Stomach (tissue), 4 donors: ENCODE measurements at regions not wholly inside any gene's neighbourhood (a gene's known extent, or its start where the extent isn't known, plus 50 kb on each side); places are given as distances from the start of the nearest gene placed in this dataset.

Experiments
- POLR2A ChIP-seq, 4 donors: fragments of 450-650 bp; IDR thresholded peaks; one replicate each; pipeline ENCODE4 v1.6.1; 2016; ENCODE audit warnings: antibody characterized with exemption in 4 of 4, control low read depth in 2 of 4, mild to moderate bottlenecking in 1 of 4, moderate library complexity in 1 of 4
- TF ChIP-seq, protein P1 (sequence below), 7 experiments: fragments of 450-650 bp in 4 of 7; fragments of 200-600 bp in 3 of 7; sonication (generic) in 3 of 7; IDR thresholded peaks; one replicate each; pipeline ENCODE4 v1.5.1; 2016 to 2019; ENCODE audit warnings: antibody characterized with exemption in 7 of 7, control low read depth in 2 of 7, mild to moderate bottlenecking in 1 of 7

DNA sequence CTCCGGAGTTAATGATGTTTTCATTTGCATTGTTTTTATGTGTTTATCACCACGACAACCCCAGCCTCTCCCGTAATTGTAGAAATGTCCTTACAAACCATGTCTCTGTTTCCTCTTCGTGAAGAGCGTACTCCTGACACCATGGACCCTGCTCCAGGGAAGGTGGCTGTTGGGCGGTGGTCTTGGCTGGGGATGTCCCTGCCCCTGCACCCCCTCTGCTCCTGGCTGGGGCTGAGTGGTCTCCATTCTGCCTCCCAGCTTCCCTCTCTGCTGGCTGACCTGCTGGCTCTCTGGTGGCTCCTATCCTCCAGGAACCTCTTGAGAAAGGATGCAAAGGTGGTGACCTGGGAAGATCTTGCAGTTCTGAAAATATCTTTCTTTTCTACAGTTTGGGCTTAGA lies 81.1 kb downstream of the ASB1 start:
- TF ChIP-seq, protein P1, sequence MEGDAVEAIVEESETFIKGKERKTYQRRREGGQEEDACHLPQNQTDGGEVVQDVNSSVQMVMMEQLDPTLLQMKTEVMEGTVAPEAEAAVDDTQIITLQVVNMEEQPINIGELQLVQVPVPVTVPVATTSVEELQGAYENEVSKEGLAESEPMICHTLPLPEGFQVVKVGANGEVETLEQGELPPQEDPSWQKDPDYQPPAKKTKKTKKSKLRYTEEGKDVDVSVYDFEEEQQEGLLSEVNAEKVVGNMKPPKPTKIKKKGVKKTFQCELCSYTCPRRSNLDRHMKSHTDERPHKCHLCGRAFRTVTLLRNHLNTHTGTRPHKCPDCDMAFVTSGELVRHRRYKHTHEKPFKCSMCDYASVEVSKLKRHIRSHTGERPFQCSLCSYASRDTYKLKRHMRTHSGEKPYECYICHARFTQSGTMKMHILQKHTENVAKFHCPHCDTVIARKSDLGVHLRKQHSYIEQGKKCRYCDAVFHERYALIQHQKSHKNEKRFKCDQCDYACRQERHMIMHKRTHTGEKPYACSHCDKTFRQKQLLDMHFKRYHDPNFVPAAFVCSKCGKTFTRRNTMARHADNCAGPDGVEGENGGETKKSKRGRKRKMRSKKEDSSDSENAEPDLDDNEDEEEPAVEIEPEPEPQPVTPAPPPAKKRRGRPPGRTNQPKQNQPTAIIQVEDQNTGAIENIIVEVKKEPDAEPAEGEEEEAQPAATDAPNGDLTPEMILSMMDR (IDR thresholded peaks at IDR 0.05), result no peak
- TF ChIP-seq POLR2A (IDR thresholded peaks at IDR 0.05), result no peak
